ENCODE measurements at regions not wholly inside any gene's neighbourhood (a gene's known extent, or its start where the extent isn't known, plus 50 kb on each side); places are given as distances from the start of the nearest gene placed in this dataset.

- TF ChIP-seq, protein P1, sequence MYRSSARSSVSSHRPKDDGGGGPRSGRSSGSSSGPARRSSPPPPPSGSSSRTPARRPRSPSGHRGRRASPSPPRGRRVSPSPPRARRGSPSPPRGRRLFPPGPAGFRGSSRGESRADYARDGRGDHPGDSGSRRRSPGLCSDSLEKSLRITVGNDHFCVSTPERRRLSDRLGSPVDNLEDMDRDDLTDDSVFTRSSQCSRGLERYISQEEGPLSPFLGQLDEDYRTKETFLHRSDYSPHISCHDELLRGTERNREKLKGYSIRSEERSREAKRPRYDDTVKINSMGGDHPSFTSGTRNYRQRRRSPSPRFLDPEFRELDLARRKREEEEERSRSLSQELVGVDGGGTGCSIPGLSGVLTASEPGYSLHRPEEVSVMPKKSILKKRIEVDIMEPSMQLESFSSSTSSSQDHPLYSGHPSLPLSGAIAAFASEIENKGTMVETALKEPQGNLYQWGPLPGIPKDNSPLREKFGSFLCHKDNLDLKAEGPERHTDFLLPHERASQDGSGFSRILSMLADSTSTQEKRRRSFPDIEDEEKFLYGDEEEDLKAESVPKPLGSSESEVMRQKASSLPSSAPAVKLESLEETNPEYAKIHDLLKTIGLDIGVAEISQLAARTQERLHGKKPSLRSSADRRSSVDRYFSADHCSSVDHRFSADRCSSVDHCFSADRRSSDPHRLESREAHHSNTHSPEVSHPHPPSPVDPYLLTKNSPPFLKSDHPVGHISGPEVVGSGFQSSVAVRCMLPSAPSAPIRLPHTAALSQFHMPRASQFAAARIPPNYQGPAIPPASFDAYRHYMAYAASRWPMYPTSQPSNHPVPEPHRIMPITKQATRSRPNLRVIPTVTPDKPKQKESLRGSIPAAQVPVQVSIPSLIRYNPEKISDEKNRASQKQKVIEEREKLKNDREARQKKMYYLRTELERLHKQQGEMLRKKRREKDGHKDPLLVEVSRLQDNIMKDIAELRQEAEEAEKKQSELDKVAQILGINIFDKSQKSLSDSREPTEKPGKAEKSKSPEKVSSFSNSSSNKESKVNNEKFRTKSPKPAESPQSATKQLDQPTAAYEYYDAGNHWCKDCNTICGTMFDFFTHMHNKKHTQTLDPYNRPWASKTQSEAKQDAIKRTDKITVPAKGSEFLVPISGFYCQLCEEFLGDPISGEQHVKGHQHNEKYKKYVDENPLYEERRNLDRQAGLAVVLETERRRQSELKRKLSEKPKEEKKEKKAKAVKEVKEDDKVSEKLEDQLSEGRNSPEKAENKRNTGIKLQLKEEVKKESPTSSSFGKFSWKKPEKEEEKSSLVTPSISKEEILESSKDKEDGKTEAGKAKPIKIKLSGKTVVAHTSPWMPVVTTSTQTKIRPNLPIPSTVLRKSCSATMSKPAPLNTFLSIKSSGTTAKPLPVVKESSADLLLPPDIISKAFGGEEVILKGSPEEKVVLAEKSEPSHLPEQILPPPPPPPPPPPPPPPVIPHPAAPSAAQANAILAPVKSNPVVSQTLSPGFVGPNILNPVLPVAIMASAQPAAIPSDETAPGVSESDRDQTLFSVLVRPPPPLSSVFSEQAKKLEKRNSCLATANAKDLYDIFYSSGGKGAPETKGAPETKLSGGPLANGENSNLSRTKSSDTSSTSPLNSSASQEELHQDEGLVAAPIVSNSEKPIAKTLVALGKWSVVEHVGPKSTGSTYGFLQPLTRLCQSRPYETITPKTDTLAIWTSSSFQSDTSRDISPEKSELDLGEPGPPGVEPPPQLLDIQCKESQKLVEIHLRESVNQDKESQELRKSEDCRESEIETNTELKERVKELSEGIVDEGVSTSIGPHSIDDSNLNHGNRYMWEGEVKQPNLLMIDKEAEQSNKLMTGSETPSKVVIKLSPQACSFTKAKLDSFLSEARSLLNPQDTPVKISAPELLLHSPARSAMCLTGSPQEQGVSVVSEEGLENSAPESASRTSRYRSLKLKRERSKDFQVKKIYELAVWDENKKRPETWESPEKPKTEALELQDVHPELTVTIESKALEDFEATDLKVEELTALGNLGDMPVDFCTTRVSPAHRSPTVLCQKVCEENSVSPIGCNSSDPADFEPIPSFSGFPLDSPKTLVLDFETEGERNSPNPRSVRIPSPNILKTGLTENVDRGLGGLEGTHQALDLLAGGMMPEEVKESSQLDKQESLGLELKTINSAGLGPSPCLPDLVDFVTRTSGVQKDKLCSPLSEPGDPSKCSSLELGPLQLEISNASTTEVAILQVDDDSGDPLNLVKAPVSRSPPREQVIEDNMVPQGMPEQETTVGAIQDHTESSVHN (IDR thresholded peaks at IDR 0.05; ENCODE audit: borderline replicate concordance in 1 of 2, low read depth in 1 of 2), result no peak
- TF ChIP-seq ZNF217 (CRISPR knock-in tag; IDR thresholded peaks at IDR 0.05) (no peak), TOE1 (IDR thresholded peaks at IDR 0.05; ENCODE audit: borderline replicate concordance) (no peak), TOE1 (CRISPR knock-in tag; IDR thresholded peaks at IDR 0.05; ENCODE audit: borderline replicate concordance, low read depth) (no peak), RNF2 (IDR thresholded peaks at IDR 0.05) (no peak), THRB (CRISPR knock-in tag; conservative IDR thresholded peaks at IDR 0.05) (no peak), RBM14 (IDR thresholded peaks at IDR 0.05; ENCODE audit: borderline replicate concordance, insufficient read depth, low read depth, low read length) (no peak), ZNF780A (CRISPR knock-in tag; IDR thresholded peaks at IDR 0.05) (no peak)
Observed at GRCh38 chr10:129328546-129328945, 138.5 kb upstream of the MGMT start (continued).

Measured in K562 (cell line).